ENCODE measurements at regions not wholly inside any gene's neighbourhood (a gene's known extent, or its start where the extent isn't known, plus 50 kb on each side); places are given as distances from the start of the nearest gene placed in this dataset.

DNA sequence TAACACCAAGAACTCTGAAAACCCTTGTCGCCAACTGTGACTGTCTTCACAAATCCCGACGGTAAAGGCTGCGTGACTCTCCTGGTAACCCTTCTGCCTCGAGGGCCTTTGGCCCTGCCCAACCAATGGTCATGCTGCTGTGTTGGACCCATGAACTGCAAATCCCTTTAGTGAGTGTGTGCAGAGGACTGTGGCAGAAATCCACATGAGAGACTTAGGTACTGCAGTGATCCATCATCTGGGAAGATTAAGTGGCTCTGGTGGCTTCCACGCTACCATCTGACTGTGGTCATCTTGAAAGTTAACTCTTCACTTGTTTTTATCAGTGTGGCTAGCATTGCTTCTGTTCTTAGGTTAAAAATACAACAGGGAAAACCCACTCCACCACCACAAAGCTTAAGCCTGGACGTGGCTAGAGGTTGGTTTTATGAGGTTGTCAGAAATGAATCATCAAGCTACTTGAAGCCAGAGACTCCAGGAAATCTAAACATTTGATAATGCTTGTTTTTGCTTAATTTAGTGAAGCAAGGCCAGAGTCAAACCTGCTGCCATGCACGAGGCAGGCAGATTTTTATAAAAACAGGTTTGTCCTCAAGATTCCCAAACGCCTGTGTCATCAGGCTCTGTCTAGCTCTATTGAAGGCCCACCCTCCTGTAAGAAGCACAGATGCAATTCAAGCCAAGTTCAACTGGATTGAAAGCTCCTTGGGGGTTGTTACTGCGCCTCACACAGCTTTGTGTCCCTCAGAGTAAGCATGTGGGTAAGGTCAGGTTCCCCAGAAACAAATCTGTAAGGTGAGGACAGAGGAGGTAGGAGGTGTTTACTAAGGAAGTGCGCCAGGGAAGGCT, 52.7 kb upstream of the ERCC6L2 start:
- no peaks in the 10 kb centered on the region for H3K36me3 ChIP-seq (ENCODE audit: control insufficient read depth, insufficient read depth, low read length)
- no peak for TF ChIP-seq CHD1 (IDR thresholded peaks at IDR 0.05; ENCODE audit: low read depth, low read length)
- TF ChIP-seq RFX5 (IDR thresholded peaks at IDR 0.05; ENCODE audit: low read depth, low read length), result no peak
- TF ChIP-seq RAD21 (IDR thresholded peaks at IDR 0.05; ENCODE audit: low read length), result no peak
- TF ChIP-seq MXI1 (IDR thresholded peaks at IDR 0.05; ENCODE audit: borderline replicate concordance, low read depth, low read length), result peak; percentile 49; the same call in 1 of the 2 replicates
- no peak for TF ChIP-seq MAFK (IDR thresholded peaks at IDR 0.05; ENCODE audit: low read depth, low read length)
- TF ChIP-seq NFE2L2 (IDR thresholded peaks at IDR 0.05; ENCODE audit: low read depth, low read length), result no peak
- no peak for TF ChIP-seq SMC3 (IDR thresholded peaks at IDR 0.05; ENCODE audit: low read depth, low read length)
- peak; percentile 72 for TF ChIP-seq CEBPB (IDR thresholded peaks at IDR 0.05; ENCODE audit: low read depth, low read length)
- TF ChIP-seq RCOR1 (IDR thresholded peaks at IDR 0.05; ENCODE audit: insufficient replicate concordance, low read length), result peak; percentile 39
- no peak for TF ChIP-seq MAZ (IDR thresholded peaks at IDR 0.05; ENCODE audit: borderline replicate concordance, low read depth, low read length)
- TF ChIP-seq POLR2A (IDR thresholded peaks at IDR 0.05; ENCODE audit: low read depth, low read length), result no peak
- TF ChIP-seq BHLHE40 (IDR thresholded peaks at IDR 0.05; ENCODE audit: low read depth, low read length), result peak; percentile 80
- TF ChIP-seq, protein P1, sequence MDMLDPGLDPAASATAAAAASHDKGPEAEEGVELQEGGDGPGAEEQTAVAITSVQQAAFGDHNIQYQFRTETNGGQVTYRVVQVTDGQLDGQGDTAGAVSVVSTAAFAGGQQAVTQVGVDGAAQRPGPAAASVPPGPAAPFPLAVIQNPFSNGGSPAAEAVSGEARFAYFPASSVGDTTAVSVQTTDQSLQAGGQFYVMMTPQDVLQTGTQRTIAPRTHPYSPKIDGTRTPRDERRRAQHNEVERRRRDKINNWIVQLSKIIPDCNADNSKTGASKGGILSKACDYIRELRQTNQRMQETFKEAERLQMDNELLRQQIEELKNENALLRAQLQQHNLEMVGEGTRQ (IDR thresholded peaks at IDR 0.05; ENCODE audit: low read depth, low read length), result no peak
- peak; percentile 62 for TF ChIP-seq FOS (IDR thresholded peaks at IDR 0.05; ENCODE audit: low read depth, low read length)
- TF ChIP-seq, protein P2, sequence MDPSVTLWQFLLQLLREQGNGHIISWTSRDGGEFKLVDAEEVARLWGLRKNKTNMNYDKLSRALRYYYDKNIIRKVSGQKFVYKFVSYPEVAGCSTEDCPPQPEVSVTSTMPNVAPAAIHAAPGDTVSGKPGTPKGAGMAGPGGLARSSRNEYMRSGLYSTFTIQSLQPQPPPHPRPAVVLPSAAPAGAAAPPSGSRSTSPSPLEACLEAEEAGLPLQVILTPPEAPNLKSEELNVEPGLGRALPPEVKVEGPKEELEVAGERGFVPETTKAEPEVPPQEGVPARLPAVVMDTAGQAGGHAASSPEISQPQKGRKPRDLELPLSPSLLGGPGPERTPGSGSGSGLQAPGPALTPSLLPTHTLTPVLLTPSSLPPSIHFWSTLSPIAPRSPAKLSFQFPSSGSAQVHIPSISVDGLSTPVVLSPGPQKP (IDR thresholded peaks at IDR 0.05; ENCODE audit: borderline replicate concordance, low read depth, low read length), result no peak

More for the DNA sequence above, 52.7 kb upstream of the ERCC6L2 start:
- H2BK120ac ChIP-seq (ENCODE audit: low read depth, low read length), result peak overlapping the region; percentile 87
- dilution Hi-C loops (cut with HindIII; ENCODE audit: low sequenced_read_pairs, unreplicated experiment) (no loop called here), in situ Hi-C loops (cut with MboI; ENCODE audit: low sequenced_read_pairs) (no loop called here), intact Hi-C loops (cut with micrococcal nuclease) (no loop called here)
- POLR2A ChIA-PET (ENCODE audit: unreplicated experiment), result no interaction called here
- peak overlapping the region; percentile 65 for H4K5ac ChIP-seq (ENCODE audit: low read depth, low read length)
- H3K14ac ChIP-seq (replicated peaks; ENCODE audit: low read depth, low read length), result peak overlapping the region; percentile 37
- peak overlapping the region; percentile 18; the same call in 1 of the 2 replicates for H3K9ac ChIP-seq (ENCODE audit: low read depth, low read length)
- H4K91ac ChIP-seq (ENCODE audit: insufficient read depth, low read depth, low read length), result peak overlapping the region; percentile 82
- peak overlapping the region; percentile 16 to 69; a peak in 3 of 4 replicates for H4K8ac ChIP-seq (ENCODE audit: low read depth in 2 of 2, low read length in 2 of 2)
- no peaks in the 10 kb centered on the region for H3K79me1 ChIP-seq (ENCODE audit: low read depth in 1 of 2, low read length in 2 of 2)
- 0 out of 2 replicates have a peak overlapping the region, but pooled peaks have one; percentile 6 for H3K23ac ChIP-seq (ENCODE audit: low read depth, low read length)
- peaks cover 8% of the 10 kb centered on the region; the same call in 1 of the 2 replicates for H3K9me1 ChIP-seq (ENCODE audit: insufficient read depth, low read length)
- H3K27ac ChIP-seq (ENCODE audit: insufficient read depth, low read length), result peak overlapping the region; percentile 83
- peak overlapping the region; percentile 3 for H2AFZ ChIP-seq (replicated peaks; ENCODE audit: low read length, poor library complexity)
- peak overlapping the region; percentile 71 for H2AK5ac ChIP-seq (ENCODE audit: low read depth, low read length)
- peaks cover 7% of the 10 kb centered on the region; the same call in 1 of the 2 replicates for H4K20me1 ChIP-seq (ENCODE audit: insufficient read depth, low read length)
- ATAC-seq (ENCODE audit: low read depth) (peak; percentile 95), DNase-seq (peak; percentile 98)
- peak overlapping the region; percentile 84 for H2BK20ac ChIP-seq (ENCODE audit: low read depth, low read length)
- peak overlapping the region; percentile 46; the same call in 2 of the 3 replicates for H2BK15ac ChIP-seq (ENCODE audit: low read depth, low read length)
- no peaks in the 10 kb centered on the region for H3K9me3 ChIP-seq (ENCODE audit: control insufficient read depth, insufficient read depth, low read length)
- peaks cover 13% of the 10 kb centered on the region for H3K4me1 ChIP-seq (ENCODE audit: control insufficient read depth, insufficient read depth, low read length)
- H2AK9ac ChIP-seq (replicated peaks; ENCODE audit: low read depth, low read length, poor library complexity), result peak overlapping the region; percentile 11
- peak overlapping the region; percentile 17 for H3K4me2 ChIP-seq (ENCODE audit: low read depth, low read length)
- H3K4ac ChIP-seq (ENCODE audit: low read depth, low read length), result peak overlapping the region; percentile 86
- H3K56ac ChIP-seq (ENCODE audit: extremely low read depth, insufficient read depth, low read length), result 0 out of 2 replicates have a peak overlapping the region, but pooled peaks have one; percentile 7
- 50% methylated on average over 4 of the region's 11 CpGs; no CpG with 5 or more reads in 1 of the 2 experiments for WGBS, 2 experiments (ENCODE audit: extremely low coverage in 2 of 2, insufficient read length in 1 of 2)
- peak overlapping the region; percentile 65 for H2BK5ac ChIP-seq (ENCODE audit: low read depth, low read length, poor library complexity, severe bottlenecking)
- BruUV-seq (replicated peaks), result no TSS peak
- no peak overlapping the region for H3K4me3 ChIP-seq (ENCODE audit: insufficient read depth, low read depth, low read length)
- CTCF ChIA-PET, result no interaction called here
- H3K27me3 ChIP-seq (ENCODE audit: control insufficient read depth, insufficient read depth, low read length), result peaks cover 3% of the 10 kb centered on the region; the same call in 1 of the 2 replicates
- peak overlapping the region; percentile 77 for H3K18ac ChIP-seq (ENCODE audit: low read depth, low read length)
